Heart right ventricle (tissue), 16 donors: ENCODE measurements at regions not wholly inside any gene's neighbourhood (a gene's known extent, or its start where the extent isn't known, plus 50 kb on each side); places are given as distances from the start of the nearest gene placed in this dataset.

Experiments used
- ATAC-seq, 8 donors: fragments of 200-7000 bp; cut with Tn5 transposase; one replicate each; pipeline ENCODE4 v1.9.1; 2020; ENCODE audit warnings: mild to moderate bottlenecking in 8 of 8, moderate library complexity in 8 of 8, moderate number of reproducible peaks in 1 of 8
- DNase-seq, 2 donors: peaks; one replicate each; pipeline ENCODE4 v3.0.0-alpha.2; 2020
- H3K27ac ChIP-seq, 10 donors: fragments of 200-600 bp; sonication (generic) in 2 of 10; one replicate each; pipeline versions ENCODE4 v1.5.0 to v1.8.0; 2020 to 2022; ENCODE audit warnings: mild to moderate bottlenecking in 3 of 10
- H3K27me3 ChIP-seq, 7 donors: fragments of 200-600 bp; one replicate each; pipeline ENCODE4 v1.8.0; 2021 to 2022; ENCODE audit warnings: mild to moderate bottlenecking in 2 of 7
- H3K36me3 ChIP-seq, 9 donors: fragments of 200-600 bp; sonication (generic) in 1 of 9; one replicate each; pipeline versions ENCODE4 v1.5.0 to v1.8.0; 2020 to 2022; ENCODE audit warnings: mild to moderate bottlenecking in 2 of 9
- H3K4me1 ChIP-seq, 9 donors: fragments of 200-600 bp; sonication (generic) in 1 of 9; one replicate each; pipeline versions ENCODE4 v1.5.0 to v1.8.0; 2020 to 2022; ENCODE audit warnings: mild to moderate bottlenecking in 4 of 9
- H3K4me3 ChIP-seq, 10 donors: fragments of 200-600 bp; sonication (generic) in 2 of 10; one replicate each; pipeline versions ENCODE4 v1.5.0 to v1.8.0; 2020 to 2022; ENCODE audit warnings: mild to moderate bottlenecking in 7 of 10, moderate library complexity in 2 of 10
- H3K9me3 ChIP-seq, 11 donors: fragments of 200-600 bp in 10 of 11; sonication (generic) in 2 of 11; one replicate each; pipeline versions ENCODE4 v1.5.0 to v1.8.0; 2013 to 2022; ENCODE audit warnings: mild to moderate bottlenecking in 2 of 11, control low read depth in 1 of 11, moderate library complexity in 1 of 11
- WGBS, 2 donors: extraction: QIAGEN DNeasy Blood & Tissue Kit; methylation state at CpG; one replicate each; pipeline ENCODE4 v1.1.7; 2013; ENCODE audit warnings: inconsistent platforms in 1 of 2; 5-methylcytosine and 5-hydroxymethylcytosine counted together
- intact Hi-C, 10 donors: fragments of 100-400 bp; cut with DNase I; formaldehyde crosslinking; loops; one replicate each; pipeline versions ENCODE4 v1.11.1 to v1.14.2; 2022
- TF ChIP-seq, protein P1 (sequence below), 9 donors: fragments of 200-600 bp; sonication (generic) in 2 of 9; IDR thresholded peaks; one replicate each; pipeline versions ENCODE4 v1.5.0 to v1.8.0; 2021 to 2022; ENCODE audit warnings: antibody characterized with exemption in 9 of 9, mild to moderate bottlenecking in 5 of 9, moderate library complexity in 1 of 9
- donor health status: Arrhythmogenic right ventricular cardiomyopathy.
- donor health status: ischemic (EF 13 %, LVEDD 7.1; RV severe dilation, severe dysfunction).
- donor health status: healthy with polysubstance abuse.
- donor health status: DM: no; HTN: yes; CAD: no.
- donor health status: DM: no; HTN: no; CAD: no.
- donor health status: ischemic (EF 25% LVEDD 6.9; RV normal size, moderate dysfunction).
- donor health status: ischemic (EF 25% LVEDD 5.7; RV mildly dilated, moderate dysfunction).
- donor health status: healthy.
- donor health status: DM: yes; HTN: yes; CAD: no.
- donor health status: Ischemic cardiomyopathy.
- donor health status: ischemic (EF 35%, LVEDD 5.7; RV mildly dilated, moderate dysfunction).
- donor health status: nonischemic (EF 11% LVEDD 7.7; RV severe dilation, severe dysfunction).
- donor health status: DM: yes; HTN: yes; CAD: no.
- donor health status: PGD.
- donor health status: ischemic (EF 29% LVEDD 5.4; RV normal size, mild dysfunction).
- donor health status: nonischemic (EF 23%, LVEDD 6.1; RV moderate dilation, normal function).

DNA sequence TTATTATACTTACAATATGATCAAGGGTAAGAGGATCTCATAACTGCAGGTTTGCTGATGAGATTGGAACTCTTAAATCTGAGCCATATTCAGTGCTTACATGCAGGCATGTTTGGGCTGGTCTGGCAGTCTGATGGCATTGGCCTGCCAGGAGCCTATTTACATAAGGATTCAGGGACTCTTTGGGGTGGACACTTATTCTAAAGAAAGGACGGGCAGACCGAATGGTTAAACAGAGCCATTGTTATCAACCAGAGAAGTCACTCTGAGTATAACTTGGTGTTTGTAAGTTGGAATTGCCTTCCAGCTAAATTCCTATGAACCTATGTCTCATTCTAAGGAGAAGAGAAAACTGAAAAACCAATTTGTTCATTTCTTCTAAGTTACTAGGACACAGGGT, 932.8 kb downstream of the IGSF11 start:
- 83 to 87% methylated on average over 2 of the region's 2 CpGs for WGBS, 2 donors
- TF ChIP-seq, protein P1, sequence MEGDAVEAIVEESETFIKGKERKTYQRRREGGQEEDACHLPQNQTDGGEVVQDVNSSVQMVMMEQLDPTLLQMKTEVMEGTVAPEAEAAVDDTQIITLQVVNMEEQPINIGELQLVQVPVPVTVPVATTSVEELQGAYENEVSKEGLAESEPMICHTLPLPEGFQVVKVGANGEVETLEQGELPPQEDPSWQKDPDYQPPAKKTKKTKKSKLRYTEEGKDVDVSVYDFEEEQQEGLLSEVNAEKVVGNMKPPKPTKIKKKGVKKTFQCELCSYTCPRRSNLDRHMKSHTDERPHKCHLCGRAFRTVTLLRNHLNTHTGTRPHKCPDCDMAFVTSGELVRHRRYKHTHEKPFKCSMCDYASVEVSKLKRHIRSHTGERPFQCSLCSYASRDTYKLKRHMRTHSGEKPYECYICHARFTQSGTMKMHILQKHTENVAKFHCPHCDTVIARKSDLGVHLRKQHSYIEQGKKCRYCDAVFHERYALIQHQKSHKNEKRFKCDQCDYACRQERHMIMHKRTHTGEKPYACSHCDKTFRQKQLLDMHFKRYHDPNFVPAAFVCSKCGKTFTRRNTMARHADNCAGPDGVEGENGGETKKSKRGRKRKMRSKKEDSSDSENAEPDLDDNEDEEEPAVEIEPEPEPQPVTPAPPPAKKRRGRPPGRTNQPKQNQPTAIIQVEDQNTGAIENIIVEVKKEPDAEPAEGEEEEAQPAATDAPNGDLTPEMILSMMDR (IDR thresholded peaks at IDR 0.05): no peak
- ATAC-seq: no peak
- Histone ChIP-seq H3K27ac (no peak overlapping the region), H3K27me3 (no peaks in the 10 kb centered on the region), H3K4me3 (no peak overlapping the region), H3K4me1 (peaks cover 0 to 7% (median 0%) of the 10 kb centered on the region in 9 donors), H3K9me3 (no peaks in the 10 kb centered on the region), H3K36me3 (no peaks in the 10 kb centered on the region)
- no peak for DNase-seq
- intact Hi-C loops: no loop called here

DNA sequence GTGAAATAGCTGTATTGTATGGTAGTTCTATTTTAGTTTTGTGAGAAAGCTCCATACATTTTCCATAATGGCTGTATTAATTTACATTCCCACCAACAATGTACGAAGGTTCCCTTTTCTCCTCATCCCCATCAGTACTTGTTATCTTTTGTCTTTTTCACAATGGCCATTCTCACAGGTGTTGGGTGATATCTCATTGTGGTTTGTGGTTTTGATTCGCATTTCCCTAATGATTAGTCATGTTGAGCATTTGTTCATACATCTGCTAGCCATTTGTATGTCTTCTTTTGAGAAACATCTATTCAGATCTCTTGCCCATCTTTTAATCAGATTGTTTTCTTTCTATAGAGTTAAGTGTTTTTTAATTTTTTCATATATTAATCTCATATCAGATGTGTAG, 931.9 kb downstream of the IGSF11 start:
- Histone ChIP-seq H3K9me3 (no peaks in the 10 kb centered on the region), H3K27me3 (no peaks in the 10 kb centered on the region), H3K27ac (no peak overlapping the region), H3K4me1 (peaks cover 0 to 7% (median 0%) of the 10 kb centered on the region in 9 donors), H3K4me3 (no peak overlapping the region), H3K36me3 (no peaks in the 10 kb centered on the region)
- TF ChIP-seq, protein P1 (IDR thresholded peaks at IDR 0.05): no peak
- DNase-seq (no peak), ATAC-seq (no peak)
- intact Hi-C loops: no loop called here
- 82 to 88% methylated on average over 2 of the region's 2 CpGs for WGBS, 2 donors

DNA sequence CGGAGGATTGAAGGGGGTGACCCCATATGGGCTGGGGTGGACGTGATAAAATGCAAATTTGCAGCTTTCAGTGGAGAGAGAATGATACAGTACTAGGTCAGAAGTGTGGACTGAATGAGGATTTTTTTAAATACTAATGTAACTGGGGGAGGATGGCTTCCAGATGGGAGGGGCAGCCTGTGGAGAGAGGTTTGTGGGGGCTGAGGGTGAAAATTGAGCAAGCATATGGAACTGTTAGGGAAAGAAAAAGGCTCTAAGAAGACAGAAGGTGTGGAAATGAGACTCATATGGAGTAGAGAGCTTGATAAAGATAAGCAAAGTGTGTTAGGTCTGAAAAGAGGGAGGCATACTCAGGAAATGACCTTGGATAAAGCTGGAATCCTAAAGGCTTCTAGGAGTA, 926.4 kb downstream of the IGSF11 start:
- TF ChIP-seq, protein P1 (IDR thresholded peaks at IDR 0.05): no peak
- Histone ChIP-seq H3K27me3 (peaks cover 0 to 3% (median 0%) of the 10 kb centered on the region in 7 donors), H3K36me3 (no peaks in the 10 kb centered on the region), H3K4me3 (no peak overlapping the region), H3K4me1 (no peaks in the 10 kb centered on the region), H3K9me3 (no peaks in the 10 kb centered on the region), H3K27ac (no peak overlapping the region)
- DNase-seq (no peak), ATAC-seq (no peak)
- intact Hi-C loops: no loop called here
- 44 to 50% methylated on average over 2 of the region's 2 CpGs for WGBS, 2 donors

DNA sequence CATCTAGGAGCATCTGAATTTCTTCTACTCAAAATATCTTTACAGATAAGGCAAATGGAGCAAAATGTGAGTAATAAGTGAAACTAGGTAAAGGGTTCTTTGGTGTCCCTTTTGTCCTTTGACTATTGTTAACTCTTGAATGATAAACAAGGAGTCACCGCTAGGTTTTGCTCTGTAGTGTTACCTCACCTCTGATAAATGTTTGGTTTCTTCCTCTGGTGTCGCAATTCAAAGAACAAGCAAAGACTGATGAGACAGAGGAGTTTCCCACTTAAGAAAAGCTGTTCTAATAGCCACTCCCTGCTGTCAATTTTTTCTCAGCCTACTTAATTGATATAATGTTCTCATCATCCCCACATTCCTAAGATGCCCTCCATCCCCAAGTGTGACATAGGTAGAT, 925.9 kb downstream of the IGSF11 start:
- Histone ChIP-seq H3K9me3 (no peaks in the 10 kb centered on the region), H3K27me3 (peaks cover 0 to 3% (median 0%) of the 10 kb centered on the region in 7 donors), H3K4me3 (no peak overlapping the region), H3K27ac (no peak overlapping the region), H3K36me3 (no peaks in the 10 kb centered on the region), H3K4me1 (no peaks in the 10 kb centered on the region)
- no peak for DNase-seq
- no peak for ATAC-seq
- TF ChIP-seq, protein P1 (IDR thresholded peaks at IDR 0.05): no peak
- intact Hi-C loops: no loop called here
- WGBS, 2 donors: 76 to 77% methylated on average over 2 of the region's 2 CpGs
